ENCODE measurements at regions not wholly inside any gene's neighbourhood (a gene's known extent, or its start where the extent isn't known, plus 50 kb on each side); places are given as distances from the start of the nearest gene placed in this dataset.

DNA sequence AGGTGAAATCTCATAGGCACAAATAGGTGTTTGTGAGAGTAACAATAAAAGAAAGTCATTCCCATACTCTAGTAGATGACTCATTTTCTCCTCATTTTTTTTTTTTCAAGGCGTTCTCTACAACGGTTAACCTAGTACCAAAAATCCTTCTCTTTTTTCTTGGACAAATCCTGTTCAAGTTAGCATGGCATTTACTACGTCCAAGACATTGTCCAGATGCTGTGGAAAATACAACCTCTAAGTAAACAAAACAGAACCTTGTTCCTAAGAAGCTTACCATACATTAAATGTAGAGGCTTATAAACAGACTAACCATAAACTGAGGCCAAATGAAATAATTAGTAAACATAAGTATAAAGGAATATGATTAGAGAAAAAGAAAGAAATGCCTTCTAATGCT, 76.2 kb upstream of the RGS4 start:
- H3K27ac ChIP-seq: no peak overlapping the region
- no peak for TF ChIP-seq ZFX (IDR thresholded peaks at IDR 0.05; ENCODE audit: borderline replicate concordance)
- TF ChIP-seq, protein P1, sequence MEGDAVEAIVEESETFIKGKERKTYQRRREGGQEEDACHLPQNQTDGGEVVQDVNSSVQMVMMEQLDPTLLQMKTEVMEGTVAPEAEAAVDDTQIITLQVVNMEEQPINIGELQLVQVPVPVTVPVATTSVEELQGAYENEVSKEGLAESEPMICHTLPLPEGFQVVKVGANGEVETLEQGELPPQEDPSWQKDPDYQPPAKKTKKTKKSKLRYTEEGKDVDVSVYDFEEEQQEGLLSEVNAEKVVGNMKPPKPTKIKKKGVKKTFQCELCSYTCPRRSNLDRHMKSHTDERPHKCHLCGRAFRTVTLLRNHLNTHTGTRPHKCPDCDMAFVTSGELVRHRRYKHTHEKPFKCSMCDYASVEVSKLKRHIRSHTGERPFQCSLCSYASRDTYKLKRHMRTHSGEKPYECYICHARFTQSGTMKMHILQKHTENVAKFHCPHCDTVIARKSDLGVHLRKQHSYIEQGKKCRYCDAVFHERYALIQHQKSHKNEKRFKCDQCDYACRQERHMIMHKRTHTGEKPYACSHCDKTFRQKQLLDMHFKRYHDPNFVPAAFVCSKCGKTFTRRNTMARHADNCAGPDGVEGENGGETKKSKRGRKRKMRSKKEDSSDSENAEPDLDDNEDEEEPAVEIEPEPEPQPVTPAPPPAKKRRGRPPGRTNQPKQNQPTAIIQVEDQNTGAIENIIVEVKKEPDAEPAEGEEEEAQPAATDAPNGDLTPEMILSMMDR (IDR thresholded peaks at IDR 0.05): no peak

- H3K27ac ChIP-seq: no peak overlapping the region
- no peak for TF ChIP-seq ZFX (IDR thresholded peaks at IDR 0.05; ENCODE audit: borderline replicate concordance)
- TF ChIP-seq, protein P1 (IDR thresholded peaks at IDR 0.05): no peak
Measured at GRCh38 chr1:162991444-162991843, 77.7 kb upstream of the RGS4 start.

DNA sequence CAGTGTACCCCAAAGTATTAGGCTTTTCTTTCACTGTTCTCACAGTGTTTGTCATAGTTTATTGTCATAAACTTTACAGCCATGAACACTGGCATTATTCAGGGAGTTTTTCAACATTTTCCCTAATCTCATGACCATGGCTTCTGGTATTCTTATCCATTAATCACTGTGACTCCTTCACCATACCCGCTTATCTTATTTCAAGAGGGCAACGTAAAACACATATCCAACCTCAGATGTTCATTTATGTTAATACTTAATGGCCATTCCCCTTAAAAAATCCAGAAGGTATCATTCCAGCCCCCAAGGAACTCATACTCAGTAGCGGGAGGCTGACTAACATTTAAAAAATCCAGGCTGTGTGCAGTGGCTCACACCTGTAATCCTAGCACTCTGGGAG, 78.5 kb upstream of the RGS4 start:
- no peak overlapping the region for H3K27ac ChIP-seq
- TF ChIP-seq, protein P1 (IDR thresholded peaks at IDR 0.05): no peak
- no peak for TF ChIP-seq ZFX (IDR thresholded peaks at IDR 0.05; ENCODE audit: borderline replicate concordance)

GRCh38 chr1:162988869-162989268, 80.3 kb upstream of the RGS4 start:
- TF ChIP-seq, protein P1 (IDR thresholded peaks at IDR 0.05): peak; percentile 31
- TF ChIP-seq ZFX (IDR thresholded peaks at IDR 0.05; ENCODE audit: borderline replicate concordance): no peak
- no peak overlapping the region for H3K27ac ChIP-seq

GRCh38 chr1:162987866-162988265, 81.3 kb upstream of the RGS4 start:
- no peak overlapping the region for H3K27ac ChIP-seq
- TF ChIP-seq ZFX (IDR thresholded peaks at IDR 0.05; ENCODE audit: borderline replicate concordance): no peak
- TF ChIP-seq, protein P1 (IDR thresholded peaks at IDR 0.05): no peak

GRCh38 chr1:162985816-162986435, 83.2 kb upstream of the RGS4 start:
- no peak overlapping the region for H3K27ac ChIP-seq
- TF ChIP-seq, protein P1 (IDR thresholded peaks at IDR 0.05): no peak
- no peak for TF ChIP-seq ZFX (IDR thresholded peaks at IDR 0.05; ENCODE audit: borderline replicate concordance)

DNA sequence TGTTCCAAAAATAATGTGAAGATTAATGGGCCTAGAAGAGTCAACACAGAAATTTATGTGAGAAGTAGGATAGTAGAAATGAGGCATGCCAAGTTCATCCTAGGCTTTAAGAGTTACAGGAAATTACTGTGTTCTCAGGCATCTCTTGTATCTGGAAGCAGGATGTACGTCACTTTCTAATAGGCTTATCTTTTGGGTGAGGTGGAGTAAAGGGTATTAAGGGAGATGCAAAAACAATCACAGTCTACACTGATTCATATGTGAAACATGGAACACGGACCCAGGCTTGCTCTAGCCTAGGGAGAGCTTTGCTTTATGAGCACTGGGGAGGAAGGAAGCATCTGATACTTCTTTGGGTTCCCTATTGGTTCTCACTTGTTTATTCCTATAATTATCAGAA, 84.5 kb upstream of the RGS4 start:
- no peak for TF ChIP-seq ZFX (IDR thresholded peaks at IDR 0.05; ENCODE audit: borderline replicate concordance)
- TF ChIP-seq, protein P1 (IDR thresholded peaks at IDR 0.05): no peak
- no peak overlapping the region for H3K27ac ChIP-seq
